ENCODE measurements at regions not wholly inside any gene's neighbourhood (a gene's known extent, or its start where the extent isn't known, plus 50 kb on each side); places are given as distances from the start of the nearest gene placed in this dataset.

DNA sequence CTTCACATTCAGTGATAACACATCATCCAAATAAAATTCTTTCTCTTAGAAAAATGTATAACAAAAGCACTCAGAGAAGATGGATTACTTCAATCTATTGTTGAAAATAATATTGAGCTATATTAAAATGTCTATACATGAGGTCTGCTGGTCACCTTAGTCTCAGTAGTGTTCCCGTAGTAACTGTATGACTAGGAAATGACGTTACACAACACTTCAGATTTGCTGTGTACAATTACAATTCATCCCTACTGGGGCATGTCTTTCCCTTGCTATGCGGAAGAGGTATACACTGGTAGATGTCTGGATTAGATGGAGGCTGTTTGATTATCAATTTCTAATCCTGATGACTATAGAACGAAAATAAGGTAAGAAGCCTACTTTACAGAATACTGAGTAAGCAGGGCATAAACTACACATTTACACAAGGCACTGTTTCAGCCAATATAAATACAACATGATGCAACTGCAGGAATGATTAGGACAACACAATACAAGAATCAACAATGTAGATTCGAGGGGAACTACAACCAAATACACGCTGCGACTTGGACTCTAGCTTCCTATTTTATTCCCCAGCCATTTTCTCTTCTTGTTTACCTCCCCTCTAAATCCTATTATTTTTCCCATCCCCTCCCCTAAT lies 982.5 kb upstream of the CDH8 start:
- Mint-ChIP-seq H3K36me3 (ENCODE audit: low read depth) (no peaks in the 10 kb centered on the region), H3K4me1 (no peaks in the 10 kb centered on the region), H3K4me3 (no peak overlapping the region), H3K27ac (no peak overlapping the region), H3K27me3 (ENCODE audit: low read depth) (no peaks in the 10 kb centered on the region), H3K9me3 (peaks cover 4% of the 10 kb centered on the region)
- TF ChIP-seq, protein P1, sequence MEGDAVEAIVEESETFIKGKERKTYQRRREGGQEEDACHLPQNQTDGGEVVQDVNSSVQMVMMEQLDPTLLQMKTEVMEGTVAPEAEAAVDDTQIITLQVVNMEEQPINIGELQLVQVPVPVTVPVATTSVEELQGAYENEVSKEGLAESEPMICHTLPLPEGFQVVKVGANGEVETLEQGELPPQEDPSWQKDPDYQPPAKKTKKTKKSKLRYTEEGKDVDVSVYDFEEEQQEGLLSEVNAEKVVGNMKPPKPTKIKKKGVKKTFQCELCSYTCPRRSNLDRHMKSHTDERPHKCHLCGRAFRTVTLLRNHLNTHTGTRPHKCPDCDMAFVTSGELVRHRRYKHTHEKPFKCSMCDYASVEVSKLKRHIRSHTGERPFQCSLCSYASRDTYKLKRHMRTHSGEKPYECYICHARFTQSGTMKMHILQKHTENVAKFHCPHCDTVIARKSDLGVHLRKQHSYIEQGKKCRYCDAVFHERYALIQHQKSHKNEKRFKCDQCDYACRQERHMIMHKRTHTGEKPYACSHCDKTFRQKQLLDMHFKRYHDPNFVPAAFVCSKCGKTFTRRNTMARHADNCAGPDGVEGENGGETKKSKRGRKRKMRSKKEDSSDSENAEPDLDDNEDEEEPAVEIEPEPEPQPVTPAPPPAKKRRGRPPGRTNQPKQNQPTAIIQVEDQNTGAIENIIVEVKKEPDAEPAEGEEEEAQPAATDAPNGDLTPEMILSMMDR (IDR thresholded peaks at IDR 0.05; ENCODE audit: unreplicated experiment in 3 of 3), result no peak

DNA sequence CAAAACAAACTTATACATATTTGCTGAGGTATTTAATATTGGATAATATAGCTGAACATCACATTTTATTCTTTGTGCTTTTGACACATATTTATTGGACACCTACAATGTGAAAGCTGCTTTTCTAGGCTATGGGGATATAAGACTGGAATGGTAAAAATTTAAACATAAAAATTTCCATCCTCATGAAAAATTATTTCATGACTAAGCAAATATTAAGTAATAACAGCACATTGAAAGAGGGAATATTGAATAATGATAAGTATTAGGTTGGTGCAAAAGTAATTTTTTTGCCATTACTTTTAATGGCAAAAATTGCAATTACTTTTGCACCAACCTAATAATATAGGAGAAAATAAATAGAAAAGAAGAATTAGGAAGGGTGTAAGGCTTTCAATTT lies 972.5 kb upstream of the CDH8 start:
- TF ChIP-seq, protein P1 (IDR thresholded peaks at IDR 0.05; ENCODE audit: unreplicated experiment in 3 of 3), result no peak
- H3K4me3 Mint-ChIP-seq, result no peak overlapping the region
- peaks cover 9% of the 10 kb centered on the region for H3K9me3 Mint-ChIP-seq
- H3K4me1 Mint-ChIP-seq, result no peaks in the 10 kb centered on the region
- no peak overlapping the region for H3K27ac Mint-ChIP-seq
- H3K27me3 Mint-ChIP-seq (ENCODE audit: low read depth), result peaks cover 3% of the 10 kb centered on the region
- no peaks in the 10 kb centered on the region for H3K36me3 Mint-ChIP-seq (ENCODE audit: low read depth)

DNA sequence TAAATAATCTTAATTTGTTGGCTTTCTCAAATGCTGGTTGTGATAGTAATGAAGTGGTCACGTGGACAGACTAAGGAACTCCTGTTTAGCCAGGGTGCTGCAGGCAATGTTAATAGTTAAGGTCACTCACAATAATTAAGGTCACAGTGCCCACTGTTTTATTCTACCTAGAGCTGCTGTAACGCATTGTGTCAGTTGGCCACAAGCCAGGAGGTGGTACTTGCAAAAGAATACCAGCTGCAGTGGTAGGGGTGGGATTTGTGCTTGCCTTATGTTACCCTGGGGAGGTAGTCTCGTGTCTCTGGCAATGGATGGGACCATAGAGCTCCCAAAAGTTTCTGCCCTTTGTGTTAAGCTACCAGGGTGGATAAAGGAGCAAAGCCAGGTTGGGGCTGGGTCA lies 969.1 kb upstream of the CDH8 start:
- Mint-ChIP-seq H3K4me3 (no peak overlapping the region), H3K36me3 (ENCODE audit: low read depth) (no peaks in the 10 kb centered on the region), H3K9me3 (peaks cover 22% of the 10 kb centered on the region), H3K27me3 (ENCODE audit: low read depth) (peaks cover 3% of the 10 kb centered on the region), H3K4me1 (no peaks in the 10 kb centered on the region), H3K27ac (no peak overlapping the region)
- TF ChIP-seq, protein P1 (IDR thresholded peaks at IDR 0.05; ENCODE audit: unreplicated experiment in 3 of 3), result no peak

DNA sequence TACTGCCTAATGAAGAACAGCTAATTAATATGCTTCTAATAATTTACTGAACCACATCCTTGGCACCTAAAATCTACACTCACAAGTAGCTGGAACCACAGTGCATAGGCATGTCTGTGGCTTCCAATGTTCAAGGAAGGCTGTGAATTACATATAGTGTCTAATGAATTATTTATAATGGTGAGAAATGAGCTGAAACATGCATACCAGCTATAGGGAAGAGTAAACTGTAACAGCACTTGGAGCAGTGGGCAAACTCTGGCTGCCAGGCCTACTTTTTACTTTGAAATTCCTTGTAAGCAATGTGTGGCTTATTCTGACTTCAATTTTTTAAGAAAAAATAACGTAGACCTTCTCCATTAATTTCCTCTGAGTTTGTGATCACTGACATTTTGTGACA lies 953.2 kb upstream of the CDH8 start:
- TF ChIP-seq, protein P1 (IDR thresholded peaks at IDR 0.05; ENCODE audit: unreplicated experiment in 3 of 3), result no peak
- Mint-ChIP-seq H3K27ac (no peak overlapping the region), H3K27me3 (ENCODE audit: low read depth) (no peaks in the 10 kb centered on the region), H3K4me1 (no peaks in the 10 kb centered on the region), H3K36me3 (ENCODE audit: low read depth) (no peaks in the 10 kb centered on the region), H3K9me3 (peaks cover 3% of the 10 kb centered on the region), H3K4me3 (no peak overlapping the region)

DNA sequence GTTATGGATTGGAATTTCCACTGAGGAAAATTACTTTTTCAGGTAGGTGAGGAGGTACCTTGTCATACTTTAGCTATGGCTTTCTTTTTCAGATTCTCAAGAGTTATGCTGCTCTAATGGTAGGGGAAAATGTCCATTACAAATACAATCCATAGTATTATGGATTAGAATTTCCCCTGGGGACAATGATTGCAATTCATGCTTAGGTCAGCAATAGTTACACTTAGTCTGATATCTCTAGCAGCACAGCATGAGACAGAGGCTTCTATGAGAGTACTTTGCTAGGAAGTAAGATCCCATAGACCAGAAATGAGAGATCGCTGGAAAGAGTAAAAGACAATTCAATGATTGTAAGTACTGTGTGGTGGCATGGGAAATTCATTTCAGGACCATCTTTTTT lies 949.5 kb upstream of the CDH8 start:
- Mint-ChIP-seq H3K4me3 (no peak overlapping the region), H3K4me1 (no peaks in the 10 kb centered on the region), H3K27ac (no peak overlapping the region), H3K9me3 (no peaks in the 10 kb centered on the region), H3K36me3 (ENCODE audit: low read depth) (no peaks in the 10 kb centered on the region), H3K27me3 (ENCODE audit: low read depth) (no peaks in the 10 kb centered on the region)
- TF ChIP-seq, protein P1 (IDR thresholded peaks at IDR 0.05; ENCODE audit: unreplicated experiment in 3 of 3), result no peak

DNA sequence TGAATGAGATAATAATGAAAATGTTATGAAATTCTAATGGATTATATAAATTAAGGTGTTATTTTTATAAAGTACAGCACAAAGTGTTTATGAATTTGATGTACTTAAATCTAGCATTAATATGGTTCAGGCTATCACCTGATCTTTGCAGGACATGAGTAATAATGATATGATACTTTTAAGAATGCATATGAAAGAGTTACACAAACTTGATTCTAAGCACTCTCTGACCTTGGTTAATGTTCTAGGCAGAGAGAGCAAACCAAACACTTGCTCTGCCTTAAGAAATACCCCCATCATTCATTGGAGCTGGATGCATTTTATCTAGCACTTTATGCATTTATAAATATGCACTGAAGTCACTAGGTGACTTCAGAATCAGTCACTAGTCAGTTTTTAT lies 942.2 kb upstream of the CDH8 start:
- Mint-ChIP-seq H3K4me1 (peaks cover 6% of the 10 kb centered on the region), H3K27ac (no peak overlapping the region), H3K4me3 (no peak overlapping the region), H3K27me3 (ENCODE audit: low read depth) (no peaks in the 10 kb centered on the region), H3K36me3 (ENCODE audit: low read depth) (no peaks in the 10 kb centered on the region), H3K9me3 (no peaks in the 10 kb centered on the region)
- TF ChIP-seq, protein P1 (IDR thresholded peaks at IDR 0.05; ENCODE audit: unreplicated experiment in 3 of 3), result no peak

All from nephron (organoid).